Thyroid gland (tissue), 4 donors: ENCODE measurements at regions not wholly inside any gene's neighbourhood (a gene's known extent, or its start where the extent isn't known, plus 50 kb on each side); places are given as distances from the start of the nearest gene placed in this dataset.

ENCODE experiments used
- CTCF ChIP-seq, 6 experiments: fragments of 200-600 bp in 3 of 6; fragments of 450-650 bp in 3 of 6; sonication (generic) in 3 of 6; IDR thresholded peaks; one replicate each; pipeline ENCODE4 v1.5.1; 2016 to 2019; ENCODE audit warnings: antibody characterized with exemption in 6 of 6, mild to moderate bottlenecking in 2 of 6, inconsistent platforms in 1 of 6, moderate library complexity in 1 of 6
- POLR2A ChIP-seq, 2 donors: fragments of 450-650 bp; IDR thresholded peaks; one replicate each; pipeline ENCODE4 v1.6.1; 2017; ENCODE audit warnings: antibody characterized with exemption in 2 of 2, mild to moderate bottlenecking in 2 of 2, moderate library complexity in 1 of 2

DNA sequence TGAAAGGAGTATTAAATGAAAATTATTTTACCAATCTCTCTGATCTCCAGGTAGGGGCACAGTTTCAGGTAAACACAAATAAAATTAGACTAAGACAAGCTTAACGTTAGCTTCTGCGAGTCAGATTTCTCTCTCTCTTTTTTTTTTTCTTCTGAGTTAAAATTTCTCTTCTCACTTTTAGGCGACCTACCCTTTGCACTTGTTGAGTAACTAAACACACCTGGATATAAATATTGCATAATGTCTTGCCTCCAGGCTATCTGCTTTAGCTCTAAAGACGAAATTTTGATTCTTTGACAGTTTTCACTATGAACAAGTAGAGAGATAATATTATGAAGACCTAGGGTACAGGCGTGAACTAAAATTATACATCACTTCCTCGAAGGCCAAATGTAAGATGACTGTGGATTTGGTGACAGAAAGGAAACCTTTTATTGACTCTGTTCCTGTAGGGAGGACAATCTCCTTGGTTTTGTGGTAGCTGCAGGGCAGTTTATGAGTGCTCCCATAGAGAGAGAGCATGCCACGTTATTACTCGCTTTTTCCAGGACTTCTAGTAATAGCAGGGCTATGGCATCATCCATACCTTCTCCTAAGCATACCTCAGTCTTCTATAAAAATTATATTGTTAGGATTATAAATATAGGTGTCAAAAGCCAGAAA, 303.8 kb upstream of the NEGR1 start:
- TF ChIP-seq CTCF (IDR thresholded peaks at IDR 0.05), result no peak
- TF ChIP-seq POLR2A (IDR thresholded peaks at IDR 0.05), result no peak
